ENCODE measurements at regions not wholly inside any gene's neighbourhood (a gene's known extent, or its start where the extent isn't known, plus 50 kb on each side); places are given as distances from the start of the nearest gene placed in this dataset.

GRCh38 chr17:83156408-83156807 is 77.0 kb downstream of the METRNL start:
- Histone ChIP-seq H3K36me3 (ENCODE audit: insufficient read depth, low read length) (no peaks in the 10 kb centered on the region), H4K20me1 (ENCODE audit: insufficient read depth, low read length) (no peaks in the 10 kb centered on the region), H2AFZ (ENCODE audit: low read depth, low read length) (no peak overlapping the region), H3K4me2 (ENCODE audit: low read length) (no peak overlapping the region), H3K79me2 (ENCODE audit: insufficient read depth, low read length) (no peaks in the 10 kb centered on the region), H3K4me3 (ENCODE audit: insufficient read depth, low read depth, low read length) (no peak overlapping the region), H3K27me3 (ENCODE audit: insufficient read depth, low read length) (no peaks in the 10 kb centered on the region), H3K27ac (ENCODE audit: low read depth, low read length) (no peak overlapping the region), H3K4me1 (ENCODE audit: insufficient read depth, low read length) (peaks cover 7% of the 10 kb centered on the region), H3K9me3 (ENCODE audit: insufficient read depth, low read depth, low read length) (no peaks in the 10 kb centered on the region), H3K9ac (ENCODE audit: low read length) (no peak overlapping the region)
- FAIRE-seq (no peak), DNase-seq (ENCODE audit: low read depth) (no peak)
- no peaks in the 10 kb centered on the region for H3K36me3 Mint-ChIP-seq (ENCODE audit: low read depth, unreplicated experiment)
- peaks cover 27% of the 10 kb centered on the region for H3K27me3 Mint-ChIP-seq (ENCODE audit: low read depth, unreplicated experiment)
- H3K4me1 Mint-ChIP-seq (ENCODE audit: low read depth, unreplicated experiment), result peaks cover 3% of the 10 kb centered on the region
- H3K4me3 Mint-ChIP-seq (ENCODE audit: unreplicated experiment), result no peak overlapping the region
- H3K9me3 Mint-ChIP-seq (ENCODE audit: unreplicated experiment), result peaks cover 3% of the 10 kb centered on the region
- no peak overlapping the region for H3K27ac Mint-ChIP-seq (ENCODE audit: unreplicated experiment)
- TF ChIP-seq EZH2 (IDR thresholded peaks at IDR 0.05; ENCODE audit: insufficient read depth, low read length), result no peak
- TF ChIP-seq, protein P1, sequence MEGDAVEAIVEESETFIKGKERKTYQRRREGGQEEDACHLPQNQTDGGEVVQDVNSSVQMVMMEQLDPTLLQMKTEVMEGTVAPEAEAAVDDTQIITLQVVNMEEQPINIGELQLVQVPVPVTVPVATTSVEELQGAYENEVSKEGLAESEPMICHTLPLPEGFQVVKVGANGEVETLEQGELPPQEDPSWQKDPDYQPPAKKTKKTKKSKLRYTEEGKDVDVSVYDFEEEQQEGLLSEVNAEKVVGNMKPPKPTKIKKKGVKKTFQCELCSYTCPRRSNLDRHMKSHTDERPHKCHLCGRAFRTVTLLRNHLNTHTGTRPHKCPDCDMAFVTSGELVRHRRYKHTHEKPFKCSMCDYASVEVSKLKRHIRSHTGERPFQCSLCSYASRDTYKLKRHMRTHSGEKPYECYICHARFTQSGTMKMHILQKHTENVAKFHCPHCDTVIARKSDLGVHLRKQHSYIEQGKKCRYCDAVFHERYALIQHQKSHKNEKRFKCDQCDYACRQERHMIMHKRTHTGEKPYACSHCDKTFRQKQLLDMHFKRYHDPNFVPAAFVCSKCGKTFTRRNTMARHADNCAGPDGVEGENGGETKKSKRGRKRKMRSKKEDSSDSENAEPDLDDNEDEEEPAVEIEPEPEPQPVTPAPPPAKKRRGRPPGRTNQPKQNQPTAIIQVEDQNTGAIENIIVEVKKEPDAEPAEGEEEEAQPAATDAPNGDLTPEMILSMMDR (IDR thresholded peaks at IDR 0.05; ENCODE audit: insufficient read depth, low read depth, low read length), result no peak

- TF ChIP-seq, protein P1 (IDR thresholded peaks at IDR 0.05; ENCODE audit: insufficient read depth, low read depth, low read length), result no peak
- TF ChIP-seq EZH2 (IDR thresholded peaks at IDR 0.05; ENCODE audit: insufficient read depth, low read length), result no peak
- Mint-ChIP-seq H3K36me3 (ENCODE audit: low read depth, unreplicated experiment) (no peaks in the 10 kb centered on the region), H3K27ac (ENCODE audit: unreplicated experiment) (no peak overlapping the region), H3K27me3 (ENCODE audit: low read depth, unreplicated experiment) (peaks cover 34% of the 10 kb centered on the region), H3K4me3 (ENCODE audit: unreplicated experiment) (no peak overlapping the region), H3K9me3 (ENCODE audit: unreplicated experiment) (peaks cover 7% of the 10 kb centered on the region), H3K4me1 (ENCODE audit: low read depth, unreplicated experiment) (no peaks in the 10 kb centered on the region)
- H2AFZ ChIP-seq (ENCODE audit: low read depth, low read length), result no peak overlapping the region
- H3K79me2 ChIP-seq (ENCODE audit: insufficient read depth, low read length), result no peaks in the 10 kb centered on the region
- H3K27ac ChIP-seq (ENCODE audit: low read depth, low read length), result no peak overlapping the region
- H3K4me1 ChIP-seq (ENCODE audit: insufficient read depth, low read length), result no peaks in the 10 kb centered on the region
- no peak for FAIRE-seq
- no peak overlapping the region for H3K4me2 ChIP-seq (ENCODE audit: low read length)
- H3K9ac ChIP-seq (ENCODE audit: low read length), result no peak overlapping the region
- no peaks in the 10 kb centered on the region for H4K20me1 ChIP-seq (ENCODE audit: insufficient read depth, low read length)
- H3K27me3 ChIP-seq (ENCODE audit: insufficient read depth, low read length), result peaks cover 14% of the 10 kb centered on the region
- H3K9me3 ChIP-seq (ENCODE audit: insufficient read depth, low read depth, low read length), result no peaks in the 10 kb centered on the region
- DNase-seq (ENCODE audit: low read depth), result no peak
- no peaks in the 10 kb centered on the region for H3K36me3 ChIP-seq (ENCODE audit: insufficient read depth, low read length)
- no peak overlapping the region for H3K4me3 ChIP-seq (ENCODE audit: insufficient read depth, low read depth, low read length)
These were observed 80.0 kb downstream of the METRNL start for GRCh38 chr17:83159204-83160049.

Data from astrocyte (in vitro differentiated cells and primary cell).